HCT116 (cell line): ENCODE measurements at regions not wholly inside any gene's neighbourhood (a gene's known extent, or its start where the extent isn't known, plus 50 kb on each side); places are given as distances from the start of the nearest gene placed in this dataset.

Experiments used
- ATAC-seq: fragments of 200-7000 bp; cut with Tn5 transposase; 2 replicates; pipeline ENCODE4 v1.9.1; 2020; ENCODE audit warnings: mild to moderate bottlenecking, moderate library complexity
- BruUV-seq: library from RNA; stranded (reverse); fragments of 400-500 nt; replicated peaks from 2 replicates; lab custom pipeline; 2021; lab: Mats Ljungman, UMichigan
- CTCF ChIA-PET: fragments of 300-600 bp; sonication (Branson Sonifier 250); formaldehyde crosslinking; loops from one replicate; lab custom pipeline; 2021; ENCODE audit warnings: antibody characterized with exemption; lab: Charles Lee
- POLR2A ChIA-PET: fragments of 300-600, 350-600 bp; sonication (Branson Sonifier 250); formaldehyde crosslinking; loops from one replicate; lab custom pipeline; 2021; ENCODE audit warnings: antibody characterized with exemption; lab: Charles Lee
- RAD21 ChIA-PET, 2 experiments: fragments of 300-600 bp; sonication (Branson Sonifier 250); formaldehyde crosslinking; loops; one replicate each; lab custom pipeline; 2023; ENCODE audit warnings: low total read pairs in 2 of 2; ENCODE audit not compliant: uncharacterized antibody in 2 of 2, unreplicated experiment in 2 of 2, low non-redundant PET in 1 of 2; lab: Charles Lee
- DNase-seq: peaks from one replicate; pipeline ENCODE4 v3.0.0-alpha.2; 2010; ENCODE audit warnings: low read depth, low spot score
- H2AFZ ChIP-seq: fragments of 200-600 bp; shearing (Covaris generic), sonication (generic); 2 replicates; pipeline ENCODE4 v1.6.1; 2017; ENCODE audit warnings: low read depth, mixed run types, mixed read lengths, antibody characterized with exemption, low read length; ENCODE audit not compliant: poor library complexity, severe bottlenecking
- H3K27ac ChIP-seq: 2 replicates; pipeline ENCODE4 v1.5.1; 2012; ENCODE audit warnings: low read depth, low read length
- H3K27me3 ChIP-seq: fragments of 200-600 bp; sonication (generic); 2 replicates; pipeline ENCODE4 v1.6.1; 2016; ENCODE audit warnings: mixed run types, low read length, mixed read lengths; ENCODE audit not compliant: insufficient read depth
- H3K36me3 ChIP-seq, 2 experiments: fragments of 200-500 bp in 1 of 2; fragments of 200-600 bp in 1 of 2; sonication (Bioruptor generic) in 1 of 2; sonication (generic) in 1 of 2; 2 replicates each; pipeline versions ENCODE4 v1.5.1 to v1.6.1; 2014 to 2016; ENCODE audit warnings: low read length in 2 of 2, inconsistent platforms in 1 of 2, mixed read lengths in 1 of 2, mixed run types in 1 of 2; ENCODE audit not compliant: insufficient read depth in 2 of 2, control insufficient read depth in 1 of 2
- H3K4me1 ChIP-seq, 2 experiments: fragments of 200-600 bp in 1 of 2; sonication (generic) in 1 of 2; 2 replicates each; pipeline versions ENCODE4 v1.5.1 to v1.6.1; 2012 to 2017; ENCODE audit warnings: low read length in 2 of 2, inconsistent platforms in 1 of 2, mild to moderate bottlenecking in 1 of 2, mixed read lengths in 1 of 2, mixed run types in 1 of 2, moderate library complexity in 1 of 2; ENCODE audit not compliant: insufficient read depth in 2 of 2, control insufficient read depth in 1 of 2
- H3K4me2 ChIP-seq: fragments of 200-600 bp; sonication (generic); 2 replicates; pipeline ENCODE4 v1.6.1; 2017; ENCODE audit warnings: mixed run types, low read length, mixed read lengths
- H3K4me3 ChIP-seq, 2 experiments: fragments of 200-600 bp in 1 of 2; sonication (generic) in 1 of 2; replicated peaks in 1 of 2; 2 replicates each; pipeline ENCODE4 v1.5.1; 2011 to 2016; ENCODE audit warnings: low read length in 2 of 2, control low read depth in 1 of 2, low read depth in 1 of 2, mild to moderate bottlenecking in 1 of 2, mixed read lengths in 1 of 2, mixed run types in 1 of 2
- H3K79me2 ChIP-seq: fragments of 200-600 bp; sonication (generic); 2 replicates; pipeline ENCODE4 v1.6.1; 2017; ENCODE audit warnings: mild to moderate bottlenecking, mixed run types, low read length, moderate library complexity, mixed read lengths; ENCODE audit not compliant: insufficient read depth
- H3K9ac ChIP-seq: fragments of 200-600 bp; sonication (generic); 2 replicates; pipeline ENCODE4 v1.6.1; 2016; ENCODE audit warnings: low read length, mixed read lengths
- H3K9me2 ChIP-seq: fragments of 200-600 bp; sonication (generic), shearing (Covaris generic); 2 replicates; pipeline ENCODE4 v1.6.1; 2017; ENCODE audit warnings: mixed run types, mild to moderate bottlenecking, moderate library complexity; ENCODE audit not compliant: insufficient read depth
- H3K9me3 ChIP-seq, 2 experiments: fragments of 200-500 bp in 1 of 2; fragments of 200-600 bp in 1 of 2; sonication (Bioruptor generic) in 1 of 2; sonication (generic) in 1 of 2; 2 replicates each; pipeline ENCODE4 v1.6.1; 2014 to 2017; ENCODE audit warnings: low read length in 2 of 2, mixed read lengths in 2 of 2, inconsistent platforms in 1 of 2, low read depth in 1 of 2, mild to moderate bottlenecking in 1 of 2, mixed run types in 1 of 2, moderate library complexity in 1 of 2; ENCODE audit not compliant: control insufficient read depth in 1 of 2, insufficient read depth in 1 of 2
- H4K20me1 ChIP-seq: fragments of 200-600 bp; sonication (generic), shearing (Covaris generic); 2 replicates; pipeline ENCODE4 v1.6.1; 2017; ENCODE audit warnings: mixed run types, mild to moderate bottlenecking, moderate library complexity; ENCODE audit not compliant: insufficient read depth
- CBX3 ChIP-seq: IDR thresholded peaks from 2 replicates; pipeline ENCODE4 v1.6.1; 2012; ENCODE audit warnings: low read depth
- CEBPB ChIP-seq: IDR thresholded peaks from 2 replicates; pipeline ENCODE4 v1.6.1; 2012; ENCODE audit warnings: low read depth
- ELF1 ChIP-seq: IDR thresholded peaks from 2 replicates; pipeline ENCODE4 v1.6.1; 2012; ENCODE audit warnings: low read depth, borderline replicate concordance
- EZH2phosphoT487 ChIP-seq: fragments of 200-600 bp; IDR thresholded peaks from 2 replicates; pipeline ENCODE4 v1.6.1; 2018; ENCODE audit warnings: antibody characterized with exemption, borderline replicate concordance
- POLR2A ChIP-seq: IDR thresholded peaks from 2 replicates; pipeline ENCODE4 v1.7.0; 2011; ENCODE audit warnings: borderline replicate concordance; ENCODE audit not compliant: insufficient read depth, insufficient read length; ENCODE audit errors: extremely low read depth
- REST ChIP-seq: IDR thresholded peaks from 2 replicates; pipeline ENCODE4 v1.6.1; 2012; ENCODE audit warnings: low read depth
- SIN3A ChIP-seq: IDR thresholded peaks from 2 replicates; pipeline ENCODE4 v1.6.1; 2012; ENCODE audit warnings: low read depth
- SP1 ChIP-seq: IDR thresholded peaks from 2 replicates; pipeline ENCODE4 v1.6.1; 2012; ENCODE audit warnings: low read depth
- SRF ChIP-seq: IDR thresholded peaks from 2 replicates; pipeline ENCODE4 v1.6.1; 2012; ENCODE audit warnings: low read depth
- TCF7L2 ChIP-seq: IDR thresholded peaks from 2 replicates; pipeline ENCODE4 v1.7.0; 2011; ENCODE audit warnings: borderline replicate concordance, inconsistent platforms; ENCODE audit not compliant: insufficient read depth, insufficient read length; ENCODE audit errors: extremely low read depth
- YY1 ChIP-seq: IDR thresholded peaks from 2 replicates; pipeline ENCODE4 v1.6.1; 2011; ENCODE audit warnings: low read length, low read depth, moderate library complexity, mild to moderate bottlenecking; ENCODE audit not compliant: insufficient replicate concordance; ENCODE audit errors: extremely low read depth
- ZBTB33 ChIP-seq: IDR thresholded peaks from 2 replicates; pipeline ENCODE4 v1.6.1; 2011; ENCODE audit warnings: mild to moderate bottlenecking, low read length, moderate library complexity; ENCODE audit not compliant: insufficient replicate concordance; ENCODE audit errors: extremely low read depth
- ZNF274 ChIP-seq: fragments of 200-500 bp; sonication (Bioruptor generic); IDR thresholded peaks from 2 replicates; pipeline ENCODE4 v1.6.1; 2014; ENCODE audit warnings: mild to moderate bottlenecking, low read depth, low read length, inconsistent platforms
- intact Hi-C: fragments of 100-400 bp; cut with micrococcal nuclease; formaldehyde crosslinking; loops from 2 replicates; pipeline ENCODE4 v1.10.0; 2022

GRCh38 chr2:173583196-173583595 lies 228.5 kb downstream of the CDCA7 start:
- BruUV-seq = no TSS peak
- Histone ChIP-seq H4K20me1 (no peaks in the 10 kb centered on the region), H2AFZ (no peak overlapping the region), H3K27ac (no peak overlapping the region), H3K9me2 (no peaks in the 10 kb centered on the region), H3K27me3 (no peaks in the 10 kb centered on the region), H3K9ac (no peak overlapping the region), H3K4me3 (no peak overlapping the region), H3K4me2 (no peak overlapping the region), H3K4me1 (peaks cover under 1 to 1% of the 10 kb centered on the region in 2 experiments; a peak in 3 of 4 replicates), H3K79me2 (no peaks in the 10 kb centered on the region), H3K9me3 (no peaks in the 10 kb centered on the region), H3K36me3 (no peaks in the 10 kb centered on the region)
- POLR2A ChIA-PET = no interaction called here
- TF ChIP-seq CEBPB (no peak), SRF (no peak), ZNF274 (no peak), EZH2phosphoT487 (no peak), CBX3 (no peak), ELF1 (no peak), TCF7L2 (no peak), ZBTB33 (no peak), REST (no peak), SP1 (no peak), POLR2A (no peak), YY1 (no peak), SIN3A (no peak)
- CTCF ChIA-PET = no interaction called here
- ATAC-seq = no peak
- RAD21 ChIA-PET = no interaction called here
- intact Hi-C loops = no loop called here
- no peak for DNase-seq
